Astrocyte (in vitro differentiated cells and primary cell): ENCODE measurements at regions not wholly inside any gene's neighbourhood (a gene's known extent, or its start where the extent isn't known, plus 50 kb on each side); places are given as distances from the start of the nearest gene placed in this dataset.
A peak's percentile ranks its signal among the peaks of the same experiment; 100 is the strongest.

Experiments
- DNase-seq: peaks from one replicate; pipeline ENCODE4 v3.0.0-alpha.2; 2010; ENCODE audit warnings: low read depth
- FAIRE-seq: peaks from 2 replicates; lab custom pipeline; 2011; peaks lifted over from hg19 to GRCh38; lab: Jason Lieb, UNC
- H2AFZ ChIP-seq: 2 replicates; pipeline ENCODE4 v1.6.0; 2012; ENCODE audit warnings: low read depth, low read length, inconsistent platforms
- H3K27ac ChIP-seq: 2 replicates; pipeline ENCODE4 v1.5.1; 2011; ENCODE audit warnings: low read depth, low read length, inconsistent platforms
- H3K27me3 ChIP-seq: 2 replicates; pipeline ENCODE4 v1.6.0; 2011; ENCODE audit warnings: low read length, inconsistent platforms; ENCODE audit not compliant: insufficient read depth
- H3K36me3 ChIP-seq: 2 replicates; pipeline ENCODE4 v1.5.1; 2011; ENCODE audit warnings: low read length, inconsistent platforms; ENCODE audit not compliant: insufficient read depth
- H3K4me1 ChIP-seq: 2 replicates; pipeline ENCODE4 v1.5.1; 2011; ENCODE audit warnings: low read length, inconsistent platforms; ENCODE audit not compliant: insufficient read depth
- H3K4me2 ChIP-seq: 2 replicates; pipeline ENCODE4 v1.6.0; 2012; ENCODE audit warnings: low read length, inconsistent platforms
- H3K4me3 ChIP-seq: 2 replicates; pipeline ENCODE4 v1.5.1; 2011; ENCODE audit warnings: low read depth, mild to moderate bottlenecking, low read length, inconsistent platforms; ENCODE audit not compliant: insufficient read depth
- H3K79me2 ChIP-seq: 2 replicates; pipeline ENCODE4 v1.6.0; 2012; ENCODE audit warnings: mild to moderate bottlenecking, low read length, inconsistent platforms; ENCODE audit not compliant: insufficient read depth
- H3K9ac ChIP-seq: 2 replicates; pipeline ENCODE4 v1.6.0; 2012; ENCODE audit warnings: mild to moderate bottlenecking, low read length, inconsistent platforms
- H3K9me3 ChIP-seq: 2 replicates; pipeline ENCODE4 v1.5.1; 2012; ENCODE audit warnings: low read depth, mild to moderate bottlenecking, low read length, inconsistent platforms; ENCODE audit not compliant: insufficient read depth
- H4K20me1 ChIP-seq: 2 replicates; pipeline ENCODE4 v1.6.0; 2012; ENCODE audit warnings: low read length, inconsistent platforms; ENCODE audit not compliant: insufficient read depth
- H3K27ac Mint-ChIP-seq: one replicate; pipeline ENCODE4 v1.8.0; 2021; ENCODE audit warnings: mild to moderate bottlenecking, mixed read lengths; ENCODE audit not compliant: unreplicated experiment
- H3K27me3 Mint-ChIP-seq: one replicate; pipeline ENCODE4 v1.8.0; 2021; ENCODE audit warnings: low read depth, mixed read lengths; ENCODE audit not compliant: unreplicated experiment
- H3K36me3 Mint-ChIP-seq: one replicate; pipeline ENCODE4 v1.8.0; 2021; ENCODE audit warnings: low read depth, mixed read lengths; ENCODE audit not compliant: unreplicated experiment
- H3K4me1 Mint-ChIP-seq: one replicate; pipeline ENCODE4 v1.8.0; 2021; ENCODE audit warnings: low read depth, mixed read lengths; ENCODE audit not compliant: unreplicated experiment
- H3K4me3 Mint-ChIP-seq: one replicate; pipeline ENCODE4 v1.8.0; 2021; ENCODE audit warnings: mild to moderate bottlenecking, moderate library complexity, mixed read lengths; ENCODE audit not compliant: unreplicated experiment
- H3K9me3 Mint-ChIP-seq: one replicate; pipeline ENCODE4 v1.8.0; 2021; ENCODE audit warnings: mild to moderate bottlenecking, mixed read lengths; ENCODE audit not compliant: unreplicated experiment
- EZH2 ChIP-seq: IDR thresholded peaks from 2 replicates; pipeline ENCODE4 v1.6.1; 2012; ENCODE audit warnings: mild to moderate bottlenecking, low read length, inconsistent platforms; ENCODE audit not compliant: insufficient read depth
- TF ChIP-seq, protein P1 (sequence below): IDR thresholded peaks from 2 replicates; pipeline ENCODE4 v1.5.1; 2011; ENCODE audit warnings: low read depth, mild to moderate bottlenecking, inconsistent platforms, low read length, moderate library complexity; ENCODE audit not compliant: insufficient read depth

DNA sequence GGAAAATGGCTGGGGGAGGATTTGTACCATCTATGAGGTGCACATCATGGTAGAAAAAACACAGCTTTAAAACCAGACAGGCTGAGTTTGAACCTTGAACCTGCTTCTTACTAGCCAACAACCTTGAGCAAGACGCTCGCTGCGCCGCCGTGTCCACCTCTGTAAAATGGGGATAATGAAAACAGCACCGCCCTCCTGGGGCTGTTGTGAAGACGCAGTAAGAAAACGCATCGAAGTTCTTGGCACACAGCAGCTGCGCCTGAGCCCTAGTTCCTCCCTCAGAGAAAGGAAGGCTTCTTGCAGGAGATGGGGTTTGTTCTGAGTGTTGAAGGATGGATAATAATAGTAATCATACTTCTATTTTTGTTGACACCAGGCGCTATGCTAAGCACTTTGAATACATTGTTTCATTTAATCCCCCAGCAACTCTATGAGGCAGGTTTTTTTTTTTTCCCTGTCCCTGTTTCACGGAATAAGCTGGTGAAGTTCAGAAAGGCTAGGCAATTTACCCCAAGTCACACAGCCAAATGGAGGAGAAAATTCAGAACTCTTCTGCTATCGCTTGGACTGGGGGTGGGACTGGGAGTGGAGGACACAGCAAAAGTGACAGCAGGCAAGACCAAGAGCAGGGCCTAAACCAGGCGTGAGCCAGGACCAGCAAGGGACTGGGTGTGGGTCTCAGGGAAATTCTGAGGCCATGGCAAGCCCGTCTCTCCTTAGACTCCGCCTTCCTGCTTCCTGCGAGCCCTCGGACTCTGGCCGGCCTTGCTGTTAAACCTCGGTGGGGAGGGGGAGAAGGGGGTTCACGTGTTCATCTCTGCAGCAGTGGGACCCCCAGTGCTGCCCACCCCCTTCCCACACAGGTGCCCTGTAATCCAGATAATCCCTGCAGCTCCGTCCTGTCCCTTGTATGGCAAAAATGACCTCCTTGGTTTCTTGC lies 97.5 kb downstream of the LRRC74A start:
- DNase-seq (no peak), FAIRE-seq (no peak)
- no peak overlapping the region for H2AFZ ChIP-seq
- Mint-ChIP-seq H3K4me3 (peak overlapping the region; percentile 58), H3K36me3 (no peaks in the 10 kb centered on the region), H3K27me3 (peaks cover under 1% of the 10 kb centered on the region), H3K9me3 (peaks cover 2% of the 10 kb centered on the region), H3K4me1 (peaks cover 77% of the 10 kb centered on the region), H3K27ac (peak overlapping the region; percentile 88)
- no peaks in the 10 kb centered on the region for H4K20me1 ChIP-seq
- H3K27me3 ChIP-seq: no peaks in the 10 kb centered on the region
- H3K36me3 ChIP-seq: no peaks in the 10 kb centered on the region
- H3K27ac ChIP-seq: no peak overlapping the region
- H3K9ac ChIP-seq: no peak overlapping the region
- H3K4me2 ChIP-seq: no peak overlapping the region
- peaks cover 44% of the 10 kb centered on the region for H3K4me1 ChIP-seq
- H3K79me2 ChIP-seq: no peaks in the 10 kb centered on the region
- no peaks in the 10 kb centered on the region for H3K9me3 ChIP-seq
- no peak overlapping the region for H3K4me3 ChIP-seq
- no peak for TF ChIP-seq EZH2

DNA sequence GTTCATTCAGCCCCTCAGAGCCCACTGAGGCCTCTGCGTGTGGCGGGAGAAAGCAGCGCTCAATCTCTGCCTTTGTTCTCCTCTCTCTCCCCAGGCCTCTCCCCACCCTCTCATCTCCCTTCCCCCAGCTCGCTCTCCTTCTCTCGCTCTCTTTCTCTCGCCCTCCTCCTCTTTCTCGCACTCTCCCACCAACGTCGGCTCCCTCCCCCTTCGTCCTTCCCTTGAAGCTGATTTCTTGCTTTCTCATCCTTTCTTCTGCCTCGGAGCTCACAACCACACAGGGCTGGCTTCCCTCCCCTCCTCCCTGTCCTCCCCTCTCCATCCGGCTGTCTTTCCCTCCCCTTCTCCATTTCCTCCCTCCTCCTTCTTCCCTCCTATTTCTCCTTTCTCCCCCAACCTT lies 96.4 kb downstream of the LRRC74A start:
- Histone ChIP-seq H3K79me2 (no peaks in the 10 kb centered on the region), H4K20me1 (no peaks in the 10 kb centered on the region), H3K4me1 (peaks cover 55% of the 10 kb centered on the region), H3K4me2 (peak overlapping the region; percentile 70), H3K9ac (peak overlapping the region; percentile 70), H3K4me3 (no peak overlapping the region), H3K27me3 (no peaks in the 10 kb centered on the region), H3K9me3 (no peaks in the 10 kb centered on the region), H3K36me3 (no peaks in the 10 kb centered on the region), H2AFZ (peak overlapping the region; percentile 94), H3K27ac (peak overlapping the region; percentile 50)
- Mint-ChIP-seq H3K27me3 (no peaks in the 10 kb centered on the region), H3K4me3 (peak overlapping the region; percentile 13), H3K9me3 (peaks cover 2% of the 10 kb centered on the region), H3K36me3 (no peaks in the 10 kb centered on the region), H3K4me1 (peaks cover 78% of the 10 kb centered on the region), H3K27ac (peak overlapping the region; percentile 79)
- FAIRE-seq: no peak
- peak; percentile 70 for DNase-seq
- TF ChIP-seq, protein P1, sequence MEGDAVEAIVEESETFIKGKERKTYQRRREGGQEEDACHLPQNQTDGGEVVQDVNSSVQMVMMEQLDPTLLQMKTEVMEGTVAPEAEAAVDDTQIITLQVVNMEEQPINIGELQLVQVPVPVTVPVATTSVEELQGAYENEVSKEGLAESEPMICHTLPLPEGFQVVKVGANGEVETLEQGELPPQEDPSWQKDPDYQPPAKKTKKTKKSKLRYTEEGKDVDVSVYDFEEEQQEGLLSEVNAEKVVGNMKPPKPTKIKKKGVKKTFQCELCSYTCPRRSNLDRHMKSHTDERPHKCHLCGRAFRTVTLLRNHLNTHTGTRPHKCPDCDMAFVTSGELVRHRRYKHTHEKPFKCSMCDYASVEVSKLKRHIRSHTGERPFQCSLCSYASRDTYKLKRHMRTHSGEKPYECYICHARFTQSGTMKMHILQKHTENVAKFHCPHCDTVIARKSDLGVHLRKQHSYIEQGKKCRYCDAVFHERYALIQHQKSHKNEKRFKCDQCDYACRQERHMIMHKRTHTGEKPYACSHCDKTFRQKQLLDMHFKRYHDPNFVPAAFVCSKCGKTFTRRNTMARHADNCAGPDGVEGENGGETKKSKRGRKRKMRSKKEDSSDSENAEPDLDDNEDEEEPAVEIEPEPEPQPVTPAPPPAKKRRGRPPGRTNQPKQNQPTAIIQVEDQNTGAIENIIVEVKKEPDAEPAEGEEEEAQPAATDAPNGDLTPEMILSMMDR: no peak
- no peak for TF ChIP-seq EZH2

DNA sequence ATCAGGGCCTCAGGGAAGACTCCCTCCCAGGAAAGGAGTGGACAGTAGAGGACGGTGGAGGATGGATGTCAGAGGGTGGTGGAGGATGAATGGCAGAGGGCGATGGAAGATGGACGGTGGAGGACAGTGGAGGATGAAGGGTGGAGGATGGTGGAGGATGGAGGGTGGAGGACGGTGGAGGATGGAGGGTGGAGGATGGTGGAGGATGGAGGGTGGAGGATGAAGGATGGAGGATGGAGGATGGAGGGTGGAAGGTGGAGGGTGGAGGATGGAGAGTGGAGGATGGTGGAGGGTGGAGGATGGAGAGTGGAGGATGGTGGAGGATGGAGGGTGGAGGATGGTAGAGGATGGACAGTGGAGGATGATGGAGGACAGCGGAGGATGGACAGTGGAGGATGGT lies 95.9 kb downstream of the LRRC74A start:
- Histone ChIP-seq H3K36me3 (no peaks in the 10 kb centered on the region), H3K9me3 (no peaks in the 10 kb centered on the region), H3K4me1 (peaks cover 60% of the 10 kb centered on the region), H3K79me2 (no peaks in the 10 kb centered on the region), H3K4me2 (peak overlapping the region; percentile 70), H4K20me1 (no peaks in the 10 kb centered on the region), H3K4me3 (no peak overlapping the region), H3K9ac (peak overlapping the region; percentile 70), H3K27ac (peak overlapping the region; percentile 50), H2AFZ (peak overlapping the region; percentile 94), H3K27me3 (no peaks in the 10 kb centered on the region)
- no peak for FAIRE-seq
- peaks cover 2% of the 10 kb centered on the region for H3K9me3 Mint-ChIP-seq
- no peaks in the 10 kb centered on the region for H3K36me3 Mint-ChIP-seq
- no peak for DNase-seq
- no peaks in the 10 kb centered on the region for H3K27me3 Mint-ChIP-seq
- peak overlapping the region; percentile 79 for H3K27ac Mint-ChIP-seq
- TF ChIP-seq, protein P1: no peak
- TF ChIP-seq EZH2: no peak
- H3K4me3 Mint-ChIP-seq: no peak overlapping the region
- peaks cover 80% of the 10 kb centered on the region for H3K4me1 Mint-ChIP-seq
